ENCODE measurements at regions not wholly inside any gene's neighbourhood (a gene's known extent, or its start where the extent isn't known, plus 50 kb on each side); places are given as distances from the start of the nearest gene placed in this dataset.

DNA sequence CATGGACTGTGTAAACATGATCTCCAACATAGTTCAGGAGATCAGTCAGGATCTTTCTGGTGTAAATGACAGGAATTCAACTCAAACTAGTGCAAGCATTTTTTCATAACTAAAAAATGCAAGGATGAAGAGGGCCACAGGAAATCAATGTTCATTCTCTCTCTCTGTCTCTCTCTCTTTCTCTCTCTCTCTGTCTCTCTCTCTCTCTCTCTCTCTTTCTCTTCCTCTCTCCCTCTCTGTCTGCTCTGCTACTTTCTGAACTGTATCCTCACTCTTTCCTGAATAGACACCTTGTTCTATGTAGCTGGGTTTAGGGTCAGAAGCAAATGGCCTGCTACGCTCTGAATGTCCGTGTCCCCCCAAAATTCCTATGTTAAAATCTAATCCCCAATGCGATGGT is 240.9 kb upstream of the UBE2E2 start:
- intact Hi-C loops (cut with DNase I; ENCODE audit: low total_unique reads), result no loop called here
- Histone ChIP-seq H3K9me3 (no peaks in the 10 kb centered on the region), H3K4me3 (no peak overlapping the region), H3K36me3 (no peaks in the 10 kb centered on the region), H3K27ac (no peak overlapping the region), H3K4me1 (no peaks in the 10 kb centered on the region), H3K27me3 (no peaks in the 10 kb centered on the region)
- TF ChIP-seq, protein P1, sequence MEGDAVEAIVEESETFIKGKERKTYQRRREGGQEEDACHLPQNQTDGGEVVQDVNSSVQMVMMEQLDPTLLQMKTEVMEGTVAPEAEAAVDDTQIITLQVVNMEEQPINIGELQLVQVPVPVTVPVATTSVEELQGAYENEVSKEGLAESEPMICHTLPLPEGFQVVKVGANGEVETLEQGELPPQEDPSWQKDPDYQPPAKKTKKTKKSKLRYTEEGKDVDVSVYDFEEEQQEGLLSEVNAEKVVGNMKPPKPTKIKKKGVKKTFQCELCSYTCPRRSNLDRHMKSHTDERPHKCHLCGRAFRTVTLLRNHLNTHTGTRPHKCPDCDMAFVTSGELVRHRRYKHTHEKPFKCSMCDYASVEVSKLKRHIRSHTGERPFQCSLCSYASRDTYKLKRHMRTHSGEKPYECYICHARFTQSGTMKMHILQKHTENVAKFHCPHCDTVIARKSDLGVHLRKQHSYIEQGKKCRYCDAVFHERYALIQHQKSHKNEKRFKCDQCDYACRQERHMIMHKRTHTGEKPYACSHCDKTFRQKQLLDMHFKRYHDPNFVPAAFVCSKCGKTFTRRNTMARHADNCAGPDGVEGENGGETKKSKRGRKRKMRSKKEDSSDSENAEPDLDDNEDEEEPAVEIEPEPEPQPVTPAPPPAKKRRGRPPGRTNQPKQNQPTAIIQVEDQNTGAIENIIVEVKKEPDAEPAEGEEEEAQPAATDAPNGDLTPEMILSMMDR (IDR thresholded peaks at IDR 0.05), result no peak
- DNase-seq, result no peak

DNA sequence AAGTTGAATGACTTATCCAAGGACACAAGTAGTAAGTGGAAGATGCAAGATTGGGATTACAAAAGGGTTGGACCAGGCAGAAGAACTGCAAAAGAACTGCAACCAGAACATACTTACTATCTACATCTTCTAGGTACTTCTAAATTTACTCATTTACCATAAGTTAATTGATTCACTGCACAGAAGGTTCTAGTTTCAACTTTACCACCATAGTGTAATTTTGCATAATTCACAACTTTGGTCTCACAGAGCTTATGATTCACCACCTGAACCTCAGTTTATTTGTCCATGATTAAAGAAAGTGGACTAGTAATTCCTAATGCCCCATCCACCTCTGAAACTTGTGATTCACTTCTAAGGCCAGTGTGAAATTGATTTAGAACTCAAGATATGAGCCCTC is 236.8 kb upstream of the UBE2E2 start:
- no peak for DNase-seq
- Histone ChIP-seq H3K9me3 (no peaks in the 10 kb centered on the region), H3K27ac (no peak overlapping the region), H3K4me1 (no peaks in the 10 kb centered on the region), H3K4me3 (no peak overlapping the region), H3K36me3 (no peaks in the 10 kb centered on the region), H3K27me3 (no peaks in the 10 kb centered on the region)
- TF ChIP-seq, protein P1 (IDR thresholded peaks at IDR 0.05), result no peak
- TF ChIP-seq POLR2A (IDR thresholded peaks at IDR 0.05), result no peak
- intact Hi-C loops (cut with DNase I; ENCODE audit: low total_unique reads), result no loop called here

DNA sequence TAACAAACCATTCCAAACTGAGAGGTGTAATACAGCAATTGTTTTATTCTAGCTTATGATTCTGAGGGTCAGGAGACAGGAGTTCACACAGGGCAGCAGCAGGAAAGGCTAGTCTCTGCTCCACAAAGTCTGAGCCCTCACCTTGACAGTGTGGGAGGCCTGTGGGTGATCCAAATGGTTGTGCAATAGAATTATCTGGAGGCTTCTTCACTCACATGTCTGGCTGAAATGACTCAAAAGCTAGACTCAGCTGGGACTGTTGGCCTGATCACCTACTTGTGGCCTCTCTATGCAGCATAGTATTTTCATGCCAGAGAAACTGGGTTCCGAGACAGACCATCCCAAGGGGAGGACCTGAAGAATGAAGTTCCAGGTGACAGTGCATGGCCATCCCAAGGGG is 233.9 kb upstream of the UBE2E2 start:
- no peaks in the 10 kb centered on the region for H3K4me1 ChIP-seq
- H3K36me3 ChIP-seq, result no peaks in the 10 kb centered on the region
- no peak overlapping the region for H3K27ac ChIP-seq
- no peaks in the 10 kb centered on the region for H3K9me3 ChIP-seq
- DNase-seq, result no peak
- intact Hi-C loops (cut with DNase I; ENCODE audit: low total_unique reads), result no loop called here
- H3K4me3 ChIP-seq, result no peak overlapping the region
- H3K27me3 ChIP-seq, result no peaks in the 10 kb centered on the region
- TF ChIP-seq, protein P1 (IDR thresholded peaks at IDR 0.05), result no peak
- no peak for TF ChIP-seq POLR2A (IDR thresholded peaks at IDR 0.05)

DNA sequence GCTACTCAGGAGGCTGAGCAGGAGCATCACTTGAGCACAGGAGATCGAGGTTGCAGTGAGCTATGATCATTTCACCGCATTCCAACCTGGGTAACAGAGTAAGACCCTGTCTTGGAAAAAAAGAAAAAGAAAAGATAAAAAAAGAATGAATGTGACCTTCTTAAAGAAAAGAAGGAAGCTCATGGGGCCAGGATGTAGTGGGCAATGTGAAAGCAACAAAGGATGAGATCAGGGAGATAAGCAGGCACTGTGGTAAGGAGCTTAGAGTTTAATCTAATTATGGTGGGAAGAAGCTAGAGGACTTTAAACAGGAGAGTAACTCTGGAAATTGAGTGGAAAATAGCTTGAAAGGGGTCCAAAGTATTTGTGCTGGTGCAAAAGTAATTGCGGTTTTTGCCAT is 231.6 kb upstream of the UBE2E2 start:
- TF ChIP-seq POLR2A (IDR thresholded peaks at IDR 0.05), result no peak
- TF ChIP-seq, protein P1 (IDR thresholded peaks at IDR 0.05), result no peak
- H3K4me1 ChIP-seq, result no peaks in the 10 kb centered on the region
- H3K27ac ChIP-seq, result no peak overlapping the region
- H3K9me3 ChIP-seq, result no peaks in the 10 kb centered on the region
- H3K4me3 ChIP-seq, result no peak overlapping the region
- no peak for DNase-seq
- H3K36me3 ChIP-seq, result no peaks in the 10 kb centered on the region
- intact Hi-C loops (cut with DNase I; ENCODE audit: low total_unique reads), result no loop called here
- H3K27me3 ChIP-seq, result no peaks in the 10 kb centered on the region

DNA sequence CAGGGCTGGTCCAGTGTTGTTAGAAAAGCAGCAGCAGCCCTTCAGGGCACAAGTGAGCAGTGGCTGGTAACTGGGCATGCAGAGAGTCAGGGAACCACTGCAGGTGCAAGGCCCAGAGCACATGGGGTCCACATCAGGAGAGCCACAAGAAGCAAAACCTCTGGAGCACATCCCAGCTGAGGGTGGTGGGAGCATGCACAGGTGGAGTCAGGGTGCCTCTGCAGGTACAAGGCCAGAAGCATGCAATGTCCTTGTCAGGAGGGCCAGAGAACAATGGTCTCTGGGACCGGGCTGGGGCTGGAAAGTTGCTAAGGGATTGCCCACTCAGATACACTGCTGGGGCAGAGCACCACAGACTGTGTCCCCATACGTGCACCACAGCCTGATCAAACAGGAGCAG is 226.1 kb upstream of the UBE2E2 start:
- TF ChIP-seq, protein P1 (IDR thresholded peaks at IDR 0.05), result no peak
- TF ChIP-seq POLR2A (IDR thresholded peaks at IDR 0.05), result no peak
- H3K9me3 ChIP-seq, result no peaks in the 10 kb centered on the region
- no peak overlapping the region for H3K4me3 ChIP-seq
- H3K27ac ChIP-seq, result no peak overlapping the region
- no peaks in the 10 kb centered on the region for H3K36me3 ChIP-seq
- H3K4me1 ChIP-seq, result no peaks in the 10 kb centered on the region
- DNase-seq, result no peak
- intact Hi-C loops (cut with DNase I; ENCODE audit: low total_unique reads), result no loop called here
- no peaks in the 10 kb centered on the region for H3K27me3 ChIP-seq
